SK-N-SH (cell line): ENCODE measurements at regions not wholly inside any gene's neighbourhood (a gene's known extent, or its start where the extent isn't known, plus 50 kb on each side); places are given as distances from the start of the nearest gene placed in this dataset.

Source experiments
- CTCF ChIA-PET: fragments of 300-600, 350-600 bp; formaldehyde crosslinking; extraction: SDS; loops from one replicate; lab custom pipeline; 2021; lab: Yijun Ruan, JAX
- POLR2A ChIA-PET: fragments of 350-600 bp; sonication (Branson Sonifier 250); formaldehyde crosslinking; extraction: SDS; loops from one replicate; lab custom pipeline; 2020; ENCODE audit warnings: antibody characterized with exemption, inconsistent platforms; lab: Yijun Ruan, JAX
- DNase-seq: peaks from one replicate; pipeline ENCODE4 v3.0.0; 2012
- H2AFZ ChIP-seq: fragments of 200-600 bp; sonication (generic); 2 replicates; pipeline ENCODE4 v1.8.1; 2016; ENCODE audit warnings: antibody characterized with exemption, mild to moderate bottlenecking, low read depth
- H3F3A ChIP-seq: fragments of 200-600 bp; sonication (generic); replicated peaks from 2 replicates; pipeline ENCODE3; 2016; ENCODE audit warnings: antibody characterized with exemption, mild to moderate bottlenecking; ENCODE audit not compliant: insufficient read depth
- H3K27ac ChIP-seq, 2 experiments: fragments of 200-500 bp in 1 of 2; fragments of 200-600 bp in 1 of 2; sonication (Bioruptor generic) in 1 of 2; sonication (generic), shearing (Covaris generic) in 1 of 2; 2 replicates each; pipeline versions ENCODE4 v1.5.1 to v1.6.1; 2014 to 2016; ENCODE audit warnings: low read depth in 2 of 2, inconsistent platforms in 1 of 2, low read length in 1 of 2, mild to moderate bottlenecking in 1 of 2, mixed read lengths in 1 of 2
- H3K27me3 ChIP-seq: fragments of 200-600 bp; sonication (generic), shearing (Covaris generic); 2 replicates; pipeline ENCODE4 v1.6.1; 2016; ENCODE audit warnings: mixed run types; ENCODE audit not compliant: insufficient read depth
- H3K36me3 ChIP-seq, 2 experiments: fragments of 200-500 bp in 1 of 2; fragments of 200-600 bp in 1 of 2; sonication (Bioruptor generic) in 1 of 2; sonication (generic) in 1 of 2; replicated peaks in 1 of 2; 2 replicates each; pipeline versions ENCODE3 to v1.5.1; 2014 to 2016; ENCODE audit warnings: low read length in 1 of 2, mild to moderate bottlenecking in 1 of 2; ENCODE audit not compliant: insufficient read depth in 2 of 2, control insufficient read depth in 1 of 2
- H3K4me1 ChIP-seq, 2 experiments: fragments of 200-500 bp in 1 of 2; fragments of 200-600 bp in 1 of 2; sonication (Bioruptor generic) in 1 of 2; sonication (generic), shearing (Covaris generic) in 1 of 2; 2 replicates each; pipeline versions ENCODE4 v1.5.1 to v1.6.1; 2014 to 2016; ENCODE audit warnings: low read depth in 1 of 2, low read length in 1 of 2, mixed run types in 1 of 2; ENCODE audit not compliant: insufficient read depth in 2 of 2, control insufficient read depth in 1 of 2
- H3K4me2 ChIP-seq: fragments of 200-600 bp; sonication (generic), shearing (Covaris generic); 2 replicates; pipeline ENCODE4 v1.6.1; 2017; ENCODE audit warnings: mixed run types
- H3K4me3 ChIP-seq, 2 experiments: fragments of 200-500 bp in 1 of 2; fragments of 200-600 bp in 1 of 2; sonication (Bioruptor generic) in 1 of 2; sonication (generic), shearing (Covaris generic) in 1 of 2; 2 replicates each; pipeline versions ENCODE4 v1.5.1 to v1.8.1; 2014 to 2016; ENCODE audit warnings: low read depth in 2 of 2, inconsistent platforms in 1 of 2, low read length in 1 of 2, mild to moderate bottlenecking in 1 of 2, mixed read lengths in 1 of 2, moderate library complexity in 1 of 2
- H3K79me2 ChIP-seq: fragments of 200-600 bp; sonication (generic); 2 replicates; pipeline ENCODE4 v1.8.1; 2017; ENCODE audit warnings: mild to moderate bottlenecking; ENCODE audit not compliant: insufficient read depth
- H3K9ac ChIP-seq: fragments of 200-600 bp; sonication (generic); 2 replicates; pipeline ENCODE4 v1.6.1; 2017; ENCODE audit warnings: mixed run types
- H3K9me2 ChIP-seq: fragments of 200-600 bp; sonication (generic); 2 replicates; pipeline ENCODE4 v1.6.1; 2017; ENCODE audit warnings: mixed run types
- H3K9me3 ChIP-seq: fragments of 200-600 bp; sonication (generic); 2 replicates; pipeline ENCODE4 v1.6.1; 2017; ENCODE audit warnings: mixed run types, mild to moderate bottlenecking, moderate library complexity
- H4K20me1 ChIP-seq: fragments of 200-600 bp; sonication (generic); 2 replicates; pipeline ENCODE4 v1.6.1; 2017; ENCODE audit warnings: mild to moderate bottlenecking, mixed run types; ENCODE audit not compliant: insufficient read depth
- ELF1 ChIP-seq: IDR thresholded peaks from 2 replicates; pipeline ENCODE4 v1.4.0; 2012
- EP300 ChIP-seq, 2 experiments: IDR thresholded peaks; 2 replicates each; pipeline versions ENCODE4 v1.4.0 to v1.6.1; 2012; ENCODE audit warnings: borderline replicate concordance in 1 of 2, low read depth in 1 of 2, low read length in 1 of 2
- EZH2phosphoT487 ChIP-seq: fragments of 200-600 bp; sonication (generic); IDR thresholded peaks from 2 replicates; pipeline ENCODE4 v1.6.1; 2017; ENCODE audit warnings: low read depth, mixed run types, mild to moderate bottlenecking, antibody characterized with exemption, moderate library complexity, borderline replicate concordance
- FOSL2 ChIP-seq: IDR thresholded peaks from 2 replicates; pipeline ENCODE4 v1.4.0; 2012; ENCODE audit warnings: low read depth, mild to moderate bottlenecking, moderate library complexity, borderline replicate concordance
- FOXJ3 ChIP-seq: sonication (generic); formaldehyde crosslinking; IDR thresholded peaks from 2 replicates; pipeline ENCODE4 v1.5.1; 2020; ENCODE audit warnings: mild to moderate bottlenecking, missing genetic modification reagents
- GABPA ChIP-seq: IDR thresholded peaks from 2 replicates; pipeline ENCODE4 v1.4.0; 2012; ENCODE audit warnings: low read depth, mild to moderate bottlenecking
- JUND ChIP-seq: IDR thresholded peaks from 2 replicates; pipeline ENCODE4 v1.4.0; 2012
- POLR2AphosphoS5 ChIP-seq: IDR thresholded peaks from 2 replicates; pipeline ENCODE4 v1.6.1; 2012; ENCODE audit warnings: low read depth, low read length
- RAD21 ChIP-seq: IDR thresholded peaks from 2 replicates; pipeline ENCODE4 v1.6.1; 2012; ENCODE audit warnings: mild to moderate bottlenecking, low read length
- RCOR1 ChIP-seq: fragments of 150-350 bp; IDR thresholded peaks from 2 replicates; pipeline ENCODE4 v1.6.1; 2017; ENCODE audit warnings: antibody characterized with exemption, low read length
- RXRA ChIP-seq: IDR thresholded peaks from 2 replicates; pipeline ENCODE4 v1.4.0; 2012; ENCODE audit warnings: low read depth, mild to moderate bottlenecking, borderline replicate concordance
- SIN3A ChIP-seq: IDR thresholded peaks from 2 replicates; pipeline ENCODE4 v1.6.1; 2012; ENCODE audit warnings: low read depth, mild to moderate bottlenecking, low read length, moderate library complexity, borderline replicate concordance
- SMC3 ChIP-seq: IDR thresholded peaks from 2 replicates; pipeline ENCODE4 v1.6.1; 2012; ENCODE audit warnings: low read depth, low read length, improper control_type of control experiment
- TAF1 ChIP-seq: IDR thresholded peaks from 2 replicates; pipeline ENCODE4 v1.6.1; 2012; ENCODE audit warnings: low read depth, mild to moderate bottlenecking, low read length, moderate library complexity, borderline replicate concordance
- YY1 ChIP-seq: IDR thresholded peaks from 2 replicates; pipeline ENCODE4 v1.4.0; 2012; ENCODE audit warnings: low read depth, mild to moderate bottlenecking
- WGBS: methylation state at CpG from one replicate; pipeline ENCODE4 v1.1.6; 2017; ENCODE audit warnings: low lambda C conversion rate; 5-methylcytosine and 5-hydroxymethylcytosine counted together
- TF ChIP-seq, protein P1 (sequence below): IDR thresholded peaks from 2 replicates; pipeline ENCODE4 v1.6.1; 2012; ENCODE audit warnings: mild to moderate bottlenecking, low read depth, low read length, moderate library complexity
- TF ChIP-seq, protein P2 (sequence below): IDR thresholded peaks from 2 replicates; pipeline ENCODE4 v1.4.0; 2012; ENCODE audit warnings: low read depth, borderline replicate concordance

DNA sequence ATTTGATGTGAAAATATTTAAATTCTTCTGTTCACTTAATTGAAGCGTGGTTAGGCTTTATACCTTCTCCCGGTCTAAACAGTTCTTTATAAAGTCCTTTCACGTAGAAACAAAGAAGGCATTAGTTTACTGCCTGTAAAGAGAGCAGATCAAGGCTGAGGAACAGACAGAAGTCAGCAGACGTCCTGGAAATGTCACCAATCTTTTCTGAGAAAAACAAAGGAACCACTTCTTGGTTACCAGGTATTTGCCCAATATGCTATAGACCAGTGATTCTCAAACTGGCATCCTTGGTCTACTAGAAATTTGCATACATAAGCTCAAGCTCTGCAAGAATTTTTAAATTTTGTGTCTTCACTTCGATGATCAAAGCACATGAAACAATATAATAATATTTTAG is 89.2 kb upstream of the STK17B start:
- H3K79me2 ChIP-seq = peaks cover 70% of the 10 kb centered on the region
- peak overlapping the region in 1 of 2 experiments; percentile 24; a peak in 1 of 4 replicates for H3K4me3 ChIP-seq
- H4K20me1 ChIP-seq = no peaks in the 10 kb centered on the region
- POLR2A ChIA-PET = no interaction called here
- H3F3A ChIP-seq = peaks cover 59% of the 10 kb centered on the region
- WGBS = 61% methylated on average over 5 of the region's 5 CpGs
- peak overlapping the region; percentile 68 to 99 for H3K27ac ChIP-seq
- H3K9ac ChIP-seq = peak overlapping the region; percentile 67
- CTCF ChIA-PET = interaction anchor here (1.0 to 3.7 kb wide), 6 partner anchors 10 to 192 kb away, joined by 3 to 15 read pairs (median 6); partner anchors contain the start of gene DNAH7
- H3K27me3 ChIP-seq = no peaks in the 10 kb centered on the region
- peaks cover 11 to 45% of the 10 kb centered on the region in 2 experiments for H3K4me1 ChIP-seq
- no peak for TF ChIP-seq SIN3A
- TF ChIP-seq EZH2phosphoT487 = no peak
- TF ChIP-seq FOXJ3 (CRISPR knock-in tag) = no peak
- TF ChIP-seq YY1 = no peak
- peak overlapping the region; percentile 64 for H3K4me2 ChIP-seq
- no peak overlapping the region for H2AFZ ChIP-seq
- DNase-seq = no peak
- peaks cover 0 to 69% of the 10 kb centered on the region in 2 experiments for H3K36me3 ChIP-seq
- no peaks in the 10 kb centered on the region for H3K9me2 ChIP-seq
- H3K9me3 ChIP-seq = no peaks in the 10 kb centered on the region

DNA sequence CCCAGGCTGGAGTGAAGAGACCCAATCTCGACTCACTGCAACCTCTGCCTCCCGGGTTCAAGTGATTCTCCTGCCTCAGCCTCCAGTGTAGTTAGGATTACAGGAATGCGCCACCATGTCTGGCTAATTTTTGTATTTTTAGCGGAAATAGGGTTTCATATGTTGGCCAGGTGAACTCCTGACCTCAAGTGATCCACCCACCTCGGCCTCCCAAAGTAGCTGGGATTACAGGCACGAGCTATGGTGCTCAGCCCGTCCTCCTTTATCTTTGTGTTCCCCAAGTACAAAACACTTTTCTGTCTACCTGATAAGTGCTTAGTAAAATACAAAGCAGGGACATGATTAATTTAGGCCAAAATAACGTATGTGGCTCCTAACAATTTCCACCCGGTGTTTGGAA is 91.2 kb upstream of the STK17B start:
- Histone ChIP-seq H3K4me1 (peaks cover 18 to 53% of the 10 kb centered on the region in 2 experiments), H3F3A (peaks cover 73% of the 10 kb centered on the region), H2AFZ (no peak overlapping the region), H3K9me3 (no peaks in the 10 kb centered on the region), H3K27me3 (no peaks in the 10 kb centered on the region), H4K20me1 (no peaks in the 10 kb centered on the region), H3K4me3 (no peak overlapping the region)
- no peak for DNase-seq
- CTCF ChIA-PET = interaction anchor here (3.7 kb wide), 1 partner anchor 184 kb away, joined by 15 read pairs; no protein-coding TSS in a partner anchor
- TF ChIP-seq RCOR1 (no peak), RXRA (no peak), GABPA (no peak), JUND (no peak), RAD21 (no peak), SMC3 (no peak), FOXJ3 (CRISPR knock-in tag) (no peak), FOSL2 (no peak), POLR2AphosphoS5 (no peak), ELF1 (no peak), SIN3A (no peak), TAF1 (no peak), EP300 (IDR thresholded peaks at IDR 0.05; ENCODE audit: borderline replicate concordance in 1 of 2, low read depth in 1 of 2, low read length in 1 of 2) (no peak)
- TF ChIP-seq, protein P1, sequence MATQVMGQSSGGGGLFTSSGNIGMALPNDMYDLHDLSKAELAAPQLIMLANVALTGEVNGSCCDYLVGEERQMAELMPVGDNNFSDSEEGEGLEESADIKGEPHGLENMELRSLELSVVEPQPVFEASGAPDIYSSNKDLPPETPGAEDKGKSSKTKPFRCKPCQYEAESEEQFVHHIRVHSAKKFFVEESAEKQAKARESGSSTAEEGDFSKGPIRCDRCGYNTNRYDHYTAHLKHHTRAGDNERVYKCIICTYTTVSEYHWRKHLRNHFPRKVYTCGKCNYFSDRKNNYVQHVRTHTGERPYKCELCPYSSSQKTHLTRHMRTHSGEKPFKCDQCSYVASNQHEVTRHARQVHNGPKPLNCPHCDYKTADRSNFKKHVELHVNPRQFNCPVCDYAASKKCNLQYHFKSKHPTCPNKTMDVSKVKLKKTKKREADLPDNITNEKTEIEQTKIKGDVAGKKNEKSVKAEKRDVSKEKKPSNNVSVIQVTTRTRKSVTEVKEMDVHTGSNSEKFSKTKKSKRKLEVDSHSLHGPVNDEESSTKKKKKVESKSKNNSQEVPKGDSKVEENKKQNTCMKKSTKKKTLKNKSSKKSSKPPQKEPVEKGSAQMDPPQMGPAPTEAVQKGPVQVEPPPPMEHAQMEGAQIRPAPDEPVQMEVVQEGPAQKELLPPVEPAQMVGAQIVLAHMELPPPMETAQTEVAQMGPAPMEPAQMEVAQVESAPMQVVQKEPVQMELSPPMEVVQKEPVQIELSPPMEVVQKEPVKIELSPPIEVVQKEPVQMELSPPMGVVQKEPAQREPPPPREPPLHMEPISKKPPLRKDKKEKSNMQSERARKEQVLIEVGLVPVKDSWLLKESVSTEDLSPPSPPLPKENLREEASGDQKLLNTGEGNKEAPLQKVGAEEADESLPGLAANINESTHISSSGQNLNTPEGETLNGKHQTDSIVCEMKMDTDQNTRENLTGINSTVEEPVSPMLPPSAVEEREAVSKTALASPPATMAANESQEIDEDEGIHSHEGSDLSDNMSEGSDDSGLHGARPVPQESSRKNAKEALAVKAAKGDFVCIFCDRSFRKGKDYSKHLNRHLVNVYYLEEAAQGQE = no peak
- TF ChIP-seq, protein P2, sequence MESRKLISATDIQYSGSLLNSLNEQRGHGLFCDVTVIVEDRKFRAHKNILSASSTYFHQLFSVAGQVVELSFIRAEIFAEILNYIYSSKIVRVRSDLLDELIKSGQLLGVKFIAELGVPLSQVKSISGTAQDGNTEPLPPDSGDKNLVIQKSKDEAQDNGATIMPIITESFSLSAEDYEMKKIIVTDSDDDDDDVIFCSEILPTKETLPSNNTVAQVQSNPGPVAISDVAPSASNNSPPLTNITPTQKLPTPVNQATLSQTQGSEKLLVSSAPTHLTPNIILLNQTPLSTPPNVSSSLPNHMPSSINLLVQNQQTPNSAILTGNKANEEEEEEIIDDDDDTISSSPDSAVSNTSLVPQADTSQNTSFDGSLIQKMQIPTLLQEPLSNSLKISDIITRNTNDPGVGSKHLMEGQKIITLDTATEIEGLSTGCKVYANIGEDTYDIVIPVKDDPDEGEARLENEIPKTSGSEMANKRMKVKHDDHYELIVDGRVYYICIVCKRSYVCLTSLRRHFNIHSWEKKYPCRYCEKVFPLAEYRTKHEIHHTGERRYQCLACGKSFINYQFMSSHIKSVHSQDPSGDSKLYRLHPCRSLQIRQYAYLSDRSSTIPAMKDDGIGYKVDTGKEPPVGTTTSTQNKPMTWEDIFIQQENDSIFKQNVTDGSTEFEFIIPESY = no peak
- TF ChIP-seq, all 33 proteins: peak for 0
- POLR2A ChIA-PET = no interaction called here
- peaks cover 0 to 59% of the 10 kb centered on the region in 2 experiments for H3K36me3 ChIP-seq
- no peaks in the 10 kb centered on the region for H3K9me2 ChIP-seq
- H3K79me2 ChIP-seq = peaks cover 62% of the 10 kb centered on the region
- peak overlapping the region; percentile 25; the same call in 1 of the 2 replicates for H3K4me2 ChIP-seq
- peak overlapping the region; percentile 56; the same call in 1 of the 2 replicates for H3K9ac ChIP-seq
- peak overlapping the region in 1 of 2 experiments; percentile 99; a peak in 2 of 4 replicates for H3K27ac ChIP-seq
- WGBS = 95% methylated on average over 9 of the region's 9 CpGs
